ENCODE measurements at regions not wholly inside any gene's neighbourhood (a gene's known extent, or its start where the extent isn't known, plus 50 kb on each side); places are given as distances from the start of the nearest gene placed in this dataset.

DNA sequence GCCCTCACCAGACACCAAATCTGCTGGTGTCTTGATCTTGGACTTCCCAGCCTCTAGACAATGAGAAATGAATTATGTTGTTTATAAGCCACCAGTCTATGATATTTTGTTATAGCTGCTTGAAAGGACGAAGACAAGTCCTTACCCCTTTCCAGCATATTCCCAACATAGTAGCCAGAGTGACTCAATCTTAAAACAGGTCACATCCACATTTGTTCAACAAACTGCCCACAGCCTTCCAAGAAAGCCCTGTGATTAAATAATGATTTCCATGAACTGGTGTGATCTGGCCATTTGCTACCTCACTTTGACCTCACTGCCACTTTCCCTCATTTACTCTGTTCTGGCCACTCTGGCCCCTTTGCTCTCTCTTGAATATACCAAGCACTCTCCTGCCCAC lies 193.7 kb upstream of the CFAP20DC start:
- no peak for TF ChIP-seq POLR2A (IDR thresholded peaks at IDR 0.05)
- TF ChIP-seq, protein P1, sequence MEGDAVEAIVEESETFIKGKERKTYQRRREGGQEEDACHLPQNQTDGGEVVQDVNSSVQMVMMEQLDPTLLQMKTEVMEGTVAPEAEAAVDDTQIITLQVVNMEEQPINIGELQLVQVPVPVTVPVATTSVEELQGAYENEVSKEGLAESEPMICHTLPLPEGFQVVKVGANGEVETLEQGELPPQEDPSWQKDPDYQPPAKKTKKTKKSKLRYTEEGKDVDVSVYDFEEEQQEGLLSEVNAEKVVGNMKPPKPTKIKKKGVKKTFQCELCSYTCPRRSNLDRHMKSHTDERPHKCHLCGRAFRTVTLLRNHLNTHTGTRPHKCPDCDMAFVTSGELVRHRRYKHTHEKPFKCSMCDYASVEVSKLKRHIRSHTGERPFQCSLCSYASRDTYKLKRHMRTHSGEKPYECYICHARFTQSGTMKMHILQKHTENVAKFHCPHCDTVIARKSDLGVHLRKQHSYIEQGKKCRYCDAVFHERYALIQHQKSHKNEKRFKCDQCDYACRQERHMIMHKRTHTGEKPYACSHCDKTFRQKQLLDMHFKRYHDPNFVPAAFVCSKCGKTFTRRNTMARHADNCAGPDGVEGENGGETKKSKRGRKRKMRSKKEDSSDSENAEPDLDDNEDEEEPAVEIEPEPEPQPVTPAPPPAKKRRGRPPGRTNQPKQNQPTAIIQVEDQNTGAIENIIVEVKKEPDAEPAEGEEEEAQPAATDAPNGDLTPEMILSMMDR (IDR thresholded peaks at IDR 0.05), result no peak

All from sigmoid colon (tissue), 3 donors.